PC-3 (cell line): ENCODE measurements at regions not wholly inside any gene's neighbourhood (a gene's known extent, or its start where the extent isn't known, plus 50 kb on each side); places are given as distances from the start of the nearest gene placed in this dataset.

Experiments
- EZH2phosphoT487 ChIP-seq: fragments of 300-600 bp; sonication (generic); IDR thresholded peaks from 2 replicates; pipeline ENCODE4 v1.6.1; 2018; ENCODE audit warnings: mild to moderate bottlenecking, antibody characterized with exemption, low read length, borderline replicate concordance
- TF ChIP-seq, protein P1 (sequence below): fragments of 300-600 bp; sonication (generic); conservative IDR thresholded peaks from 2 replicates; pipeline ENCODE4 v1.5.1; 2017; ENCODE audit warnings: antibody characterized with exemption, low read depth, mild to moderate bottlenecking, low read length

DNA sequence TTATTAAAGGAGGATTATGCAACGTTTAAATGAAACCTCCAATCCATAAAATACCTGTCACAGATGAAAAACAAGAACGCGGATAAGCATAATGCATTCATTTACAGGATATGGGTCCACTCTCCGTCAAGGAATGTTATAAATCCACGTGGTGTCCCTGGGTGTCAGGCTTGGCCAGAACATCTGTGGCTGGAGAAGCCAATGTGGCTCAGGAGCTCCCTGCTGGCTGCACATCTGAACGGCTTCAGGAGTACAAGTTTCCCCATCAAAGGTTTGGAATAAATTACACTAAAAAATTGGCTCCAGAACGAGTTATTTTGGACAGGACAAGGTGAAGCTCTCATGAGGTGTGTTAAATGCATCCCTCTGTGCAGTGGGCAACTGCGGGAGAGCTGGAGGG lies 87.8 kb upstream of the LEF1 start:
- TF ChIP-seq, protein P1, sequence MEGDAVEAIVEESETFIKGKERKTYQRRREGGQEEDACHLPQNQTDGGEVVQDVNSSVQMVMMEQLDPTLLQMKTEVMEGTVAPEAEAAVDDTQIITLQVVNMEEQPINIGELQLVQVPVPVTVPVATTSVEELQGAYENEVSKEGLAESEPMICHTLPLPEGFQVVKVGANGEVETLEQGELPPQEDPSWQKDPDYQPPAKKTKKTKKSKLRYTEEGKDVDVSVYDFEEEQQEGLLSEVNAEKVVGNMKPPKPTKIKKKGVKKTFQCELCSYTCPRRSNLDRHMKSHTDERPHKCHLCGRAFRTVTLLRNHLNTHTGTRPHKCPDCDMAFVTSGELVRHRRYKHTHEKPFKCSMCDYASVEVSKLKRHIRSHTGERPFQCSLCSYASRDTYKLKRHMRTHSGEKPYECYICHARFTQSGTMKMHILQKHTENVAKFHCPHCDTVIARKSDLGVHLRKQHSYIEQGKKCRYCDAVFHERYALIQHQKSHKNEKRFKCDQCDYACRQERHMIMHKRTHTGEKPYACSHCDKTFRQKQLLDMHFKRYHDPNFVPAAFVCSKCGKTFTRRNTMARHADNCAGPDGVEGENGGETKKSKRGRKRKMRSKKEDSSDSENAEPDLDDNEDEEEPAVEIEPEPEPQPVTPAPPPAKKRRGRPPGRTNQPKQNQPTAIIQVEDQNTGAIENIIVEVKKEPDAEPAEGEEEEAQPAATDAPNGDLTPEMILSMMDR = no peak
- TF ChIP-seq EZH2phosphoT487 = no peak
